ENCODE measurements at regions not wholly inside any gene's neighbourhood (a gene's known extent, or its start where the extent isn't known, plus 50 kb on each side); places are given as distances from the start of the nearest gene placed in this dataset.
A peak's percentile ranks its signal among the peaks of the same experiment; 100 is the strongest.

- Mint-ChIP-seq H3K27ac (no peak overlapping the region), H3K4me1 (peaks cover 19% of the 10 kb centered on the region), H3K9me3 (peaks cover 13% of the 10 kb centered on the region), H3K36me3 (ENCODE audit: low read depth) (peaks cover 2% of the 10 kb centered on the region), H3K4me3 (no peak overlapping the region), H3K27me3 (ENCODE audit: low read depth) (no peaks in the 10 kb centered on the region)
- TF ChIP-seq CTCF (IDR thresholded peaks at IDR 0.05; ENCODE audit: unreplicated experiment in 3 of 3), result no peak
Measured at GRCh38 chr9:12874395-12874794, 99.6 kb downstream of the LURAP1L start.

GRCh38 chr9:12875191-12875590 lies 100.4 kb downstream of the LURAP1L start:
- TF ChIP-seq CTCF (IDR thresholded peaks at IDR 0.05; ENCODE audit: unreplicated experiment in 3 of 3), result no peak
- Mint-ChIP-seq H3K9me3 (peaks cover 11% of the 10 kb centered on the region), H3K36me3 (ENCODE audit: low read depth) (no peaks in the 10 kb centered on the region), H3K4me1 (peaks cover 19% of the 10 kb centered on the region), H3K27ac (no peak overlapping the region), H3K27me3 (ENCODE audit: low read depth) (no peaks in the 10 kb centered on the region), H3K4me3 (no peak overlapping the region)

- no peaks in the 10 kb centered on the region for H3K36me3 Mint-ChIP-seq (ENCODE audit: low read depth)
- no peak overlapping the region for H3K4me3 Mint-ChIP-seq
- TF ChIP-seq CTCF (IDR thresholded peaks at IDR 0.05; ENCODE audit: unreplicated experiment in 3 of 3), result no peak
- H3K27me3 Mint-ChIP-seq (ENCODE audit: low read depth), result no peaks in the 10 kb centered on the region
- H3K4me1 Mint-ChIP-seq, result peaks cover 30% of the 10 kb centered on the region
- peak overlapping the region; percentile 21 to 65 (median 51) for H3K27ac Mint-ChIP-seq
- H3K9me3 Mint-ChIP-seq, result peaks cover 7% of the 10 kb centered on the region
Measured at GRCh38 chr9:12876872-12877271, 102.1 kb downstream of the LURAP1L start.

GRCh38 chr9:12878351-12878978 lies 103.6 kb downstream of the LURAP1L start:
- no peak for TF ChIP-seq CTCF (IDR thresholded peaks at IDR 0.05; ENCODE audit: unreplicated experiment in 3 of 3)
- no peaks in the 10 kb centered on the region for H3K9me3 Mint-ChIP-seq
- H3K27me3 Mint-ChIP-seq (ENCODE audit: low read depth), result no peaks in the 10 kb centered on the region
- H3K27ac Mint-ChIP-seq, result peak overlapping the region; percentile 6 to 82 (median 52)
- no peak overlapping the region for H3K4me3 Mint-ChIP-seq
- H3K4me1 Mint-ChIP-seq, result peaks cover 37% of the 10 kb centered on the region
- H3K36me3 Mint-ChIP-seq (ENCODE audit: low read depth), result no peaks in the 10 kb centered on the region

- Mint-ChIP-seq H3K27me3 (ENCODE audit: low read depth) (no peaks in the 10 kb centered on the region), H3K36me3 (ENCODE audit: low read depth) (no peaks in the 10 kb centered on the region), H3K9me3 (no peaks in the 10 kb centered on the region), H3K4me3 (no peak overlapping the region), H3K27ac (peak overlapping the region in 2 of 3 experiments; percentile 76 to 85), H3K4me1 (peaks cover 34% of the 10 kb centered on the region)
- TF ChIP-seq CTCF (IDR thresholded peaks at IDR 0.05; ENCODE audit: unreplicated experiment in 3 of 3), result no peak
Measured at GRCh38 chr9:12879961-12880360, 105.1 kb downstream of the LURAP1L start.

- H3K27ac Mint-ChIP-seq, result peak overlapping the region; percentile 76 to 85 (median 79)
- no peak overlapping the region for H3K4me3 Mint-ChIP-seq
- no peaks in the 10 kb centered on the region for H3K27me3 Mint-ChIP-seq (ENCODE audit: low read depth)
- H3K9me3 Mint-ChIP-seq, result no peaks in the 10 kb centered on the region
- no peak for TF ChIP-seq CTCF (IDR thresholded peaks at IDR 0.05; ENCODE audit: unreplicated experiment in 3 of 3)
- peaks cover 31% of the 10 kb centered on the region for H3K4me1 Mint-ChIP-seq
- no peaks in the 10 kb centered on the region for H3K36me3 Mint-ChIP-seq (ENCODE audit: low read depth)
Measured at GRCh38 chr9:12880406-12881015, 105.7 kb downstream of the LURAP1L start.

Measured in nephron (organoid).